GM10266 (cell line): ENCODE measurements at regions not wholly inside any gene's neighbourhood (a gene's known extent, or its start where the extent isn't known, plus 50 kb on each side); places are given as distances from the start of the nearest gene placed in this dataset.
A peak's percentile ranks its signal among the peaks of the same experiment; 100 is the strongest.

Experiments
- DNase-seq: peaks from one replicate; pipeline ENCODE4 v3.0.0; 2012; ENCODE audit errors: extremely low spot score
- CTCF ChIP-seq: IDR thresholded peaks from 2 replicates; pipeline ENCODE4 v1.5.1; 2012; ENCODE audit warnings: mild to moderate bottlenecking, low read depth; ENCODE audit not compliant: control insufficient read depth, insufficient read depth; ENCODE audit errors: missing control alignments

DNA sequence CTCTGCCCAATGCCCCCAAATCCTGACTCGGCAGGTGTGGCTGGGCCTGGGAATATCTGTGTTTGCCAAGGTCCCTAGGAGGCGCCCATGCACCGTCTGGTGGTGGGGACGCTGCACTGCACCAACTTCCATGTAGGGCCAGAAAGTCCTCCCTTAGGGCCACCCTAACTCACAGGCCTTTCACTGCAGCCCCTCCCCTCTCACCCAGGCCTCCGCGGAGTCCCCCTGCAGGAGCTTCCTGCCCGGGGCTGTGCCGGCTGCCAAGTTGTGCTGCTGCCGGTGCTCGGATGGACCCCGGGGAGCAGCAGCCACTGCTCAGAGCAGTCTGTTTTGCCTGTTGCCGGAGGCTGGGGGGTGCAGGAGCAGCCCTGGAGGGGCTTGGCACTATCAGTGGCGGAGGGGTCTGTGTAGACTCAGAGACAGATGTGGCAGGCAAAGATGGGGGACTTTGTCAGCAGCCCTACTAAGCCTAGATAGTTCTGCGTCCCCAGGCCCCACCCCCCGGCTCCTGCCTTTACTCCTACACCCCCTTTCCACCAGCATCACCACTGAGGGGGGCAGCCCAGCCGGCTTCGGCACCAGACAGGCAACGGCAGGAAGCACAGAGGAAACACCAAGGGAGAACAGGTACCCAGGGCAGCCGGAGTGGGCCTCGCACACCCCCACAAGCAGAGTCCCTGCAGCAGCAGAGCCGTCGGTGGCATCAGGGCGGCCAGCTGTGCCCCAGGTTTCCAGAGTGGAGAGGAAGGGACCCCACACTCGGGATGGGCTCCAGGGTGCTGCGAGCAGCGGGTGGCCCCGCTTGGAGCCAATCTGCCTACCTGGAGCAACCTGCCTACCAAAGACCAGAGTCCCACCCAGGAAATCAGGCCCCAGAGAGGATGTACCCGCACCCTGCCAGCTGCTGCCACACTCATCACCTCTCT lies 124.3 kb downstream of the TRIM29 start:
- TF ChIP-seq CTCF = peak; percentile 53
- peak; percentile 53 for DNase-seq

DNA sequence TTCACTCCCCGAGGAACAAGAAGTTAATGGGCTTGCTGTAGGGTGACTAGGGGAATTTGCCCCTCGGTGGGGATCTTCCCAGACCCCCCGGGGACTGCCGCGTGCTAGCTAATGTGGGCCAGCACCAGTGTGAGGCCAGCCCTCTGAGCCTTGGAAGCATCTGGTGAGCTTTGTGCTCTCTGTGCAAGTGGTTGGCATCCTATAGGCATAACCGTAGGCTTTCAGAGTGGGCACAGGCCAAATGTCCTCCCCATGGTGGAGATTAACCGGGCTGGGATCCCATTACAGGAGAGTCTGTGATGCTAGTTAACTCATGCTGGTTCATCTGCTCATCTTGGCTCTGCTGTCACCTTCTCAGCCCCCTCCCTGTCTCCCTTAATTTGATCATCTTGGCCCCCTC lies 125.7 kb downstream of the TRIM29 start:
- no peak for DNase-seq
- no peak for TF ChIP-seq CTCF

GRCh38 chr11:120011836-120012235 lies 126.1 kb downstream of the TRIM29 start:
- TF ChIP-seq CTCF = no peak

DNA sequence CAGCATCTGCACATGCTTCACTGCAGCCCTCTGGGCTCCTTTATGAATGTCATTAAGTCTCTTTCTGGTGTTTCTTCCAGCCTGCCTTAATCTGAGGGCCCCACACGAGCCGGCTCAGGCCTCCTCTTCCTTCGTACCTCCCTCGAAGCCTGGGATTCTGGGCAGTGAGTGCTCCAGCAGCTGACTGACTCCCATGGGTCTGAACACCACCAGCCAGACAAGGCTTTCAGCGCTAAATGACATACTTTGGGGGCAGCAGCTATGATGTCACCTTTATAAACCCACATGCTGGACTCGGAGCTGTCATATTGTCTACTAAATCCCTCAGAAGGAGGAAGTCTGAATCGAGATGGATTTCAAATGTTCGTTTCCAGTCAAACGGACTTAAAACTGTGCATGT lies 127.1 kb downstream of the TRIM29 start:
- no peak for TF ChIP-seq CTCF
- no peak for DNase-seq

More at GRCh38 chr11:120011836-120012235, 126.1 kb downstream of the TRIM29 start:
- DNase-seq = no peak

DNA sequence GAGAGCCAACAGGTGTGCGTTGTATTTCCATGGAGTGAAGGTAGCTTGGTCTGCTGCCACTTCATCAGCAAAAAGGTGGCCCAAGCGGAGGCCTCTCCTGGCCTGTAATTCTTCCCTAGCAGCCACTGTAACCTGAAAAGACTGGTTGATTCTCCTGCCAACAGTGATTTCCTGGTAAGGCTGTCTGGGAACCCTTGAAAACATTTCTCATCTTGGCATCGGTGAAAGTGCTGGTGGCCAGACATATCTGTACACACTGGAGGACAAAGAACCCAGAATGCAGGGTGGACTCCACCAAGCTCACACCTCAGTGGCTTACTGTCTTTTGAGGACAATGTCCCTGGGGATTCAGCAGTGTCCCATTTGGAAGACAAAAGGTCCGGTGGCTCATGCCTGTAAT lies 128.0 kb downstream of the TRIM29 start:
- no peak for DNase-seq
- no peak for TF ChIP-seq CTCF

GRCh38 chr11:120007144-120007543 lies 130.8 kb downstream of the TRIM29 start:
- no peak for TF ChIP-seq CTCF
- no peak for DNase-seq

- no peak for DNase-seq
- TF ChIP-seq CTCF = no peak
Measured at GRCh38 chr11:120004723-120005122, 133.2 kb downstream of the TRIM29 start.
